Caki2 (cell line): ENCODE measurements at regions not wholly inside any gene's neighbourhood (a gene's known extent, or its start where the extent isn't known, plus 50 kb on each side); places are given as distances from the start of the nearest gene placed in this dataset.

Source experiments
- DNase-seq: peaks from one replicate; pipeline ENCODE4 v3.0.0-alpha.2; 2015; ENCODE audit warnings: low read depth
- in situ Hi-C: cut with HindIII; loops from 2 replicates; pipeline ENCODE4 v1.10.0; 2016; ENCODE audit warnings: low sequenced_read_pairs, low pct_unique_long_range_greater_than_20kb, mixed read lengths

DNA sequence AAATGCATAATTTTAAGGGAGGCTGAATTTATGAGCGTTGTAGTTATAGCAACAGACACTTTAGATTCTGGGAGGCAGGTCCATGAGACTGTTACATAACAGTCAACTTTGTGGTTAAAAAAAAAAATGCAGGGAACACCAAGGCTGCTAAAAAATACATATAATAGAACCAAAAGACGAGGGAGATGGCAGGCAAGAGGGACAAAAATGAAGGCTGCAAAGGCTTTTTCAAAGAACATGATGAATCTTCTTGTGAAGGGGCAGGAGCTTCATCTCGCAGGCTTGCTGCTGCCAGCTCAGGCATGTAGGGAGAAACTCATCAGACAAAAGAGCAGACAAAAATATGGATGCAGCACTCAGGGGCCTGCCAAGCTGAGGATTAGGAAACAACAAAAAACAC lies 243.9 kb downstream of the SHQ1 start:
- no peak for DNase-seq
- in situ Hi-C loops: no loop called here

DNA sequence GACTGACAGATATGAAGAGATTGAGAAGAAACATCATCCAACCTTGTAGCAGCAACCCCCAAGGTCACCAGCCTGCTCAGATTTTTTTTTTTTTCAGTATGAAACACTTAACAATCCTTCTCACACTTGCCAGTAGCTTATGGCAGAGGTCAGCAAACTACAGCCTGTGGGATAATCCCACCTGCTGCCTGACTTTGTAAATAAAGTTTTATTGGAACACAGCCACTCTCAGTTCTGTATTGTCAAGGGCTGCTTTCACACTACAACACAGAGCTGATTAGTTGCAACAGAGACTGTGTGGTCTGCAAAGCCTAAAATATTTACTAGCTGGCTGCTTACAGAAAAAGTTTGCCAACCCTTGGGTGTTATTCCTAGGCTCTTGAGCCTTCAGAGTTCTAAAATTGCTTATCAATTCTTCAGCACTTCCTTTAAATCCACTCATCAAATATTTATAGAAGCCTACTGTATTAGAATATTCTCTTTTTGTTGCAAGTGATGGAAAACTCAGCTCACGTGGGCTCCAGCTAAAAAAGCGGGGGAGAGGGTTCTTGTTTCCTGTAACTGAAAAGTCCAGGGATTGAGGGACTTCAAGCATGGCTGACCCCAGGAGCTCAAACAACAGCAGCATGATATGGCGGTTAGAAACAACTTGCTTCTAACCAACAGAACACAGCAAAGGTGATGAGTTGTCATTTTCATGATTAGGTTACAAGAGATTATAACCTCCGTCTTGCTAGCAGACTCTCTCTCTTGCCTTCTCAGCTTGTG lies 246.1 kb downstream of the SHQ1 start:
- no peak for DNase-seq
- in situ Hi-C loops: no loop called here

DNA sequence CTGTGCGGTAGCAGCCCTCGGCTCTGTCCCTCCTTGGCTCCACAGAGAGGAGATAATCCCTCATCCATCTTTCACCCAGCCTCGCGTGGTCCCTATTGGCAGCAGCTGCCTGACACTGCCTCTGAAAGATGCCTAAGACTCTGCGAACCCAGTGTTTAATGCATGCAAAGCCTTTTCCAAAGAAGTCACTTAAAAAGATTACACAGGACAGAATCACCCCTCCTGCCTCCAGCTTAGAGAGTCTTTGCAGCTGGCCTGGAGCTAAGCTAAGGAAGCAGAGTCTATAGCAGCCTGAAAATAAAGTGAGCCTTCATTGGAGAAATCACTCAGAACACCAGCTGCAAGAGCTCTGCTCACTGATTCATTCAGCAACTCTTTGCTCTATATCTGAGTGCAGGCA lies 247.2 kb downstream of the SHQ1 start:
- in situ Hi-C loops: no loop called here
- no peak for DNase-seq

DNA sequence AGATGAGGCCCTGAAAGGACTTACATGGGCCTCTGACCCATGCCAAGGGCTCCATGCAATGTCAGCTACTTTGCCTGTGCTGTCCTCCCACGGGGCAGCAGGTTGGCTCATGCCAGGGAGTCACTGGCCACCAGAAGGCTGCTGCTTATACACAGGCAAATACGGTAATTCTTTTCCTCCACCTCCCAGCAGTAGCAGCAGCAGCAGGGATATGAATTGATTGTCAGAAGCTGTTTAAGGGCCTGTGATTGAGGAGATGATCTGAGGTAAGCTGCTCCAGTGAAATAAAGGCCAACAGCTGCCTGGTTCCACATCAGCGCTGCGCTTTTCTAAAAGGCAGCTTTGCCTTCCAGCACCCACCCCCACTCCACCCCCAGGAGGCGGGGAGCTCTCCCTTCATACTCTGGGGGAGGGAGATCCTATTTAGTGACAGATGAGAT lies 250.5 kb downstream of the SHQ1 start:
- in situ Hi-C loops: no loop called here
- no peak for DNase-seq

DNA sequence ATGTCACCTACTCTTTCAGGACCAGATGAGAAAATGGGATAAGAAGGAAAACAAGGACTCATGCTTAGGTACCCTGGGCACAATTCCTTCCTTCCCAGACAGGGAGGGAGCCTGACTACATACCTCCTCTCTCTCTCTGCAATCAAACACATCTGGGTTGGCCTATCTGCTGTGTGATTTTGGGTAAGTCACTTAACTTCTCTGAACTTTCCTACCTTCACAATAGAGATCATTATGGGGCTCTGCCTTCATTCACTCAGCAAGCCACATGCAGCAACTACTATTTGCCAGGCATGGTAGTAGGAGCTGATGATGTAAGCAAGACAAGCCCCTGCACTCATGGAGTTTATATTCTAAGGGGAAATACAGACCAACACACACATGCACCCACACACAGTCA lies 251.2 kb downstream of the SHQ1 start:
- no peak for DNase-seq
- in situ Hi-C loops: no loop called here

DNA sequence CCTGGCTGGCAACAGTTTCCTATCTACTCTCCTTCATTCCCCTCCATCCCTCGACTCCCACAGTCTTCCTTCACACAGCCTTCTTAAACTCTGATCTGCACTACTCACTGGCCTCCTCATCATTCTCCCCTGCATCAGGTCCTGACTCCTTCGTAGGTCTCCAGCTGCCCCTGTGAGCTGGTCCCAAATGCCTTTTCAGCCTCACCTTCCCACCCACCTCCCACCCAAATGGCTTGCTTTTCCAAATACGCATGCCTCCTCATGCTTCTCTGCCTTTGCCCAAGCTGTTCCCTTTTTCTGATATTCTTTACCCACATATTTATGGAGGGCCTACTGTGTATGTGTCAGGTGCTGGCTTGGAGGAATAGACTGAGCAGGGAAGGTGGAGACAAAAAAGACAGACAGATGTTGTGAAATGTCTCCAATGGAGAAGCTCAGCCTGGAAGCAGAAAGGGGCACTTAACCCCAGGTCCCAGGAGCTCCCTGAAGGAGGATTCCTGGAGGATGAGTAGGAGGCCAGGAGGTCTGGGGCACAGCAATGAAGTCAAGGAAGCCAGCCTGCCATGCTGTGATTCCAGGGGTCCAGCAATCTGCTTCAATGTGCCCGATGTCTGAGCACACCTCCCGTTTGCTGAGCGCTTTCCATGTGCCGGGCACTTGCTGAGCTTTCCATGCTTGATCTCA lies 252.2 kb downstream of the SHQ1 start:
- DNase-seq: no peak
- in situ Hi-C loops: no loop called here

DNA sequence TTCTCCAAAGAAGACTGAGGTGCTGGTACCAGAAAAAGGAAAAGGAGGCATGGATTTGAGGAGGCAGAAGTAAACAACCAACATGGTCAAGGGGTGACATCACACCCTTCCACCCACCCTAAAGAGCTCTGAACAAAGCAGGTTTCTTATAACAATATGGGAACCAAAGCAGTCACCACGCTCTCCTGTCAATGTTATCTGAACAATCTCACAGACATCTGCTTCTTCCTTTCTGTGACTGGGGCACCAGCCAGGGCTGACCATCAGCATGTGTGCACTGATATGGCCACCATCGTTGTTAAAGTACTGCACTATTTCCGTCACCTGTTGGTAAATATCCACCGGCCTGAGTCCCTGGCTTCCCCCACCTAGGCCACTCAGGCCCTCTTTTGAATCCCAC lies 252.9 kb downstream of the SHQ1 start:
- no peak for DNase-seq

DNA sequence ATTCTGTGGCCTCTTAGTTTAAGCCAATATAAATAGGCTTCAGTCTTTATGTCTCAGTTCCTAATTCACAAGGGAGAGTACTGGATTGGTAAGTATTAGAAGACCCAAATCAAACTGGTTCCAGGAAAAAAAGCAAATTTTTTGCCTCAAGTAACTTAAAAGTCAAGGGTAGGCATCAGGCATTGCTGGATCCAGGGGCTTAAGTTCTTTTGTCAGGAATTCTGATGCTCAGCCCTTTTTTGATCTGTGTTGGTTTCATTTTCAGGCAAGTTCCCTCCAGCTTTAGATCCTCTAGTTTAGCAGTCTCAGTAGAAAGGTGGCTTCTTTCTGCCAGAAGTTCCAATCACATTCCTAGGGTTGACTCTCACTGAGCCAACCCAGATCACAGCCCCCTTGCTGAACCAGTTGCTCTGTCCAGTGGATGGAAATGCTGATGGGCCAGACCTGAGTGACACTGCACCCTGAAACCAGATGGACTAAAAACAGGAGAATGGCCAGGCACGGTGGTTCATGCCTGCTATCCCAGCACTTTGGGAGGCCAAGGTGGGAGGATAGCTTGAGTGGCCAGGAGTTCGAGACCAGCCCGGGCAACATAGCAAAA lies 253.5 kb downstream of the SHQ1 start:
- in situ Hi-C loops: no loop called here
- DNase-seq: no peak

More for the DNA sequence above, 252.9 kb downstream of the SHQ1 start:
- in situ Hi-C loops: no loop called here

DNA sequence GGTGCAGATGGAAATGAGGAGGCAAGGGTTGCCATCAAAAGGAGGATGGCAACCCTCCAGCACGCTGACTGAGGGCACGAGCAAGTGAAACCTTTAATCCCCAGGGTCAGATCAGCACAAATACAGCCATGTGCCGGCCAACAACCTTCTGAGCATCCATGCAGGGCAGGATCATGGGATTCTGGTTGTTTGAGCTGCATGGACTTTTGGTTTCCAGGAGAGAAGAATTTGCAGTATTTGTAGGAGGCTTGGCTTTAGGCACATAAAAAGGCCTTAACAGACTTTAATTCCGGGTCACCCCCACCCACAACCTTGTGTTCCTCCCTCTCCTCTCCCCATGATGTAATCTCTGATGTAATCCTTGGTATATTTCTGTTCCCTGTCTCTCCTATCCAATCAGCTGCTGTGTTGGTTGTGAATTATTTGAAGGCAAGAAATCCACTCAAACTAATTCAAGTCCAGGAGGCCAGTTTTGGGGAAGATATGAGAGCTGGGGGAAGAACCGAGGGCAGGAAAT lies 254.3 kb downstream of the SHQ1 start:
- no peak for DNase-seq
- in situ Hi-C loops: no loop called here

DNA sequence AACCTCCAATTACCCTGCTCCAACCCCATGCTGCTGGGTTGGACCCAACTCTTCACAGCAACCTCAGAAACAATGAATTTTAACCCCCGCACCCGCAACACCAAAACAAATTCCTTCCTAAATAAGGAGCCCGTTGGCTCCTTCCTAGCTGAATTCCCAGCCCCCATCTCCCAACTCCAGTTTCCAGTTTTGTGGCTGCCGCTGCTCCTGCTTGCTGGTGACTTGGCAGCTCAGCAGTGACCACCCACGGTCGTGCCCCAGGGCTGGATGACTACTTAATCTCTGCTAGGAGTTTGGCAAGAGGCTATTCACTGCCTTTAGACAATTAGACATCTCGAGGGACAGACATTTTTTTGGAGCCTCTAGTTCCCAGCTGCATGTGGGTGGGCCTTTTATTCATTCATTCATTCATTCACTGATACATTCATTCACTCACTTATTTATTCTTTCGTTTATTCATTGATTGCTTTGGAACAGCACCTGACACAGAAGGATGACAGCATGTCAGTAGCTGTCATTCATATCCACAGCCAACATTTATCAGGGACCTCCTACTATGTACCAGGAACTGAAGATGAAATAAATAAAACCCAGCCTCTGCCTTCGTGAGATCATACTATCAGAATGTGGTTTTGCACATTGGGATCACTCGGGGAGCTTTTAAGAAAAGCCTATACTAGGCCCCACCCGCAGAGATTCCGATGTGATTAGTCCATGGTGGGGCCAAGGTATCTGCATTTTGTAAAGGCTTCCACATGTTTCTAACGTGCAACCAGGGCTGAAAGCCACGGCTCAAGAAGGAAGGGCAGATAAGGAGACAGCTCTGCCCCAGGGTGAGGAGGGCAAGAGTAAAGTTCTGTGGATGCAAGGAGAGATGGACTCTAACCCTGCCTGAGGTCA lies 256.5 kb downstream of the SHQ1 start:
- DNase-seq: peak; percentile 49
- in situ Hi-C loops: no loop called here

DNA sequence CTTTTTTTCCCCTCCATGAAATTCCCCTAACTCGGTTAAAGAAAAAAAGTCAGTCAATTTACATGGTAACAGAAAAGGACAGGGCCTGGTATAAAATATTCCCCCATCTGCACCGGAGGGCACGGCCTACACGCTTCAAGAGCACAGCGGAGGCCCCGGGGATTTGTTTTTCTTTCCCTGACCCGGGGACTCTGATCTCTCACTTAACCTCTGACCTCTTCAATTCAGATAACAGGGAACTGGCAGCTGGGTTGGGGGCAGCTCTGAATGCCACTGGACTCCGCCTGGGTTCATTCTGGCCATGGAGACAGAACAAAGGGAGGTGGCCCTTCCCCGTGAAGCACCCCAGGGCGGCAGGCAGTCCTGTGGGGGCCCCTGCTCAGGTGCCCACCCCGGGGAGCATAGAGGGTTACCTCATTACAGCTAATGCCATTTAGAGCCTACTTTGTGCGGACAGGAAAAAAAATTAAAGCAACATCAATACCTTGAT lies 257.5 kb downstream of the SHQ1 start:
- in situ Hi-C loops: no loop called here
- no peak for DNase-seq

DNA sequence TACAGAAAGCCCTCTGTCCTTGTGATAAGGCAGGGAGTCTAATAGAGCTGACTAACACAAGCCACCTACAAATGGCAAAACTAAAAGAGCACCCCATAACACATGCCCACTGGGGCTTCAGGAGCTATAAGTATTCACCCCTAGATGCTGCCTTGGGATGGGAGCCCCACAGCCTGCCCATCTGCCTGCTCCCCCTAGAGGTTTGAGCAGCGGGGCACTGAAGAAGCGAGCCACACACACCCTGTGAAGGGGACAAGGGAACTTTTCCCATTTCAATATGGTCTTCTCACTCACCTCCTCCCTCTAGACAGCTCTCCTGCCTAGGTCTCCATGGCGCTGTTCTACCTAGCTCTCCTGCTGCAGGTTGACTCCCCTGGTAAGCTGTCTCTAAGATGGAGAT lies 261.0 kb downstream of the SHQ1 start:
- in situ Hi-C loops: no loop called here
- no peak for DNase-seq

DNA sequence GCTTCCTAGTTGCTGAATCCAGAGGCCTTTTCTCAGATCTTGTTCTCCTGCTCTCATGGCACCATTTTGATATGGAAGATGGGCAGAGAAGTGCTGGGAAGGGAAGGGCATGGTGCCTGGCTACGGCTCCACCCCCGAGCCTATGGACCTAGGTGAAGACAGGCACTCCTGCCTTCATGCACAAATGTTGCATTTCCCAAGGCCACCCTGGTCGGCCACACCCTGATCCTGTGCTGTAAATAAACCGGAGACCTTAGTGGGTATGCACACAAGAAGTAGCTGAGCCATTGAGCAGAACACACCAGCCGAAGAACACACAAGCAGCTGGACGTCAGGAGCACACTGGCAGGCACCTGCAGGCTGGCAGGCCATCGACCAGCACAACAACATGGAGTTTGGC lies 261.6 kb downstream of the SHQ1 start:
- in situ Hi-C loops: no loop called here
- DNase-seq: no peak

DNA sequence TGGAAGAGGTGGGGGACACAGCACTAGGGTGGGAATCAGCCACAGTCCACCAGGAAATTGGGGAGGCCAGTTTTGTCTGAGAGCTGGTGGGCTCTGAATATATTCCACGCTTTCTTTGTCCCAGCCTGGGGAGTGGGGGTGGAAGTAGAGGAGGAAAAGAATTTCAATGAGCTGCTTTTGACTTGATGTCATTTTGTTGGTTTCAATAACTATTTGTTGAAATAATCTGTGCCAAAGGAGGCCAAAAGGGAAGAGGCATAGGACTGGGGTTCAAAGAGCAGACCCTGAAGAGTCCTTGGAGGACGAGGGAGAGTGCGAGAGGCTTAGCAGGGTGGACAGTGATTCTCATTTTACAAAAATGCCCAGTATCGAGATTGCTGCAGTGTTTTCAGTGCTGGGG lies 262.3 kb downstream of the SHQ1 start:
- DNase-seq: no peak
- in situ Hi-C loops: no loop called here

DNA sequence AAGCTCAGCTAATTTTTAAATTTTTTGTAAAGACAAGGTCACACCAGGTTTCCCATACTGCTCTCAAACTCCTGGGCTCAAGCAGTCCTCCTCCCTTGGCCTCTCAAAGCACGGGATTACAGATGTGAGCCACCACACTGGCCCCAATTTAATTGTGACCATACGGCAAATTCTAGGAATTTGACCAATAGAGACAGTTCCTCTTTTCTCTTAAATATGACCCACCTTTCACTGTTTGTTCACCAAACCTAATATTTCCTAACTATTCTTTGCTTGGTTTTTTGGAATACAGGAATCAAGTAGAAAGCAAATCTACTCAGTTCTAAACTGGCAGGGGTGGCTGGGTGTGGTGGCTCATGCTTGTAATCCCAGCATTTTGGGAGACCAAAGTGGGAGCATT lies 264.0 kb downstream of the SHQ1 start:
- no peak for DNase-seq
- in situ Hi-C loops: no loop called here

DNA sequence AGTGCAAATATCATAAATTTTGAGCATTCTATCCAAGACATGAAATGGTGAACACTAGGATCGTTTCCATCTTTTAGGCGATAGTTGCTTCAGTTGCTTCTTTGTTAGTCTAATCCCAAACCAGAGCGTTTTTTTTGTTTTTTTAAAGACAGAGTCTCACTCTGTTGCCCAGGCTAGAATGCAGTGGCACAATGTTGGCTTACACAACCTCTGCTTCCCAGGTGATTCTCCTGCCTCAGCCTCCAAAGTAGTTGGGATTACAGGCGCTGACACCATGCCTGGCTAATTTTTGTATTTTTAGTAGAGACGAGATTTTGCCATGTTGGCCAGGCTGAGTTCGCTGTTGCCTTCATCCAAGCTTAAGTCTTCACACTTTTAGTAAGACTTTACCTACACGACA lies 265.3 kb downstream of the SHQ1 start:
- in situ Hi-C loops: no loop called here
- no peak for DNase-seq

DNA sequence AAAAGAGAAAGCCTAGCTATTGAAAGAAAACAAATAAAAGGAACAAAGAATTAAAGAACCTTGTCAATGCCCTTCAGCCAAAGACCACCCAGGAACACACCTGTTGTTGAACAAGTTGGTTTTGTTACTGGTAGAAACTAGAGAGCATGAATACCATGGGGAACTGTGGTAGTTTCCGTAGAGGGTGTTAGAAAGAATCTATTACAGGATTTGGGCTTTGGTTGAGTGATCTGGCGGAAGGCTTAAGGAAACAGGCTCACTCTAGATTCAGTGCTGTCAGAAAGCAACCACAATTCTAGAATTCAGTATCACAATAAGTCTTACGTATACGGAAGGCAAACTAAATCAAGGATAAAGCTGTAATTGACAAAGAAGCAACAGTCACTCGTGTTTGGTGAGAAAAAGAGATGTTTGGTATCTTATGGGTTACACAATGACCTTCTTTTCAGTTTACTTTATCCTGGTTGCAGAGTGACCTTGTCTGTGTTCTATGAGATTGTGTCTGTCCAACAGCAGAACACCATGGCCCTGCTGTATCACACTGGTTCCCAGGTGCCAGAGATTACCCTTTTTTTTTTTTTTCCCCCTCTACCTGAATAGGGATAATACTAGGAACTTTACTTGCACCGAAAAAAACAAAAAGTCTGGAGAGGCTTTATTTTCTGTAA lies 265.9 kb downstream of the SHQ1 start:
- in situ Hi-C loops: no loop called here
- no peak for DNase-seq

DNA sequence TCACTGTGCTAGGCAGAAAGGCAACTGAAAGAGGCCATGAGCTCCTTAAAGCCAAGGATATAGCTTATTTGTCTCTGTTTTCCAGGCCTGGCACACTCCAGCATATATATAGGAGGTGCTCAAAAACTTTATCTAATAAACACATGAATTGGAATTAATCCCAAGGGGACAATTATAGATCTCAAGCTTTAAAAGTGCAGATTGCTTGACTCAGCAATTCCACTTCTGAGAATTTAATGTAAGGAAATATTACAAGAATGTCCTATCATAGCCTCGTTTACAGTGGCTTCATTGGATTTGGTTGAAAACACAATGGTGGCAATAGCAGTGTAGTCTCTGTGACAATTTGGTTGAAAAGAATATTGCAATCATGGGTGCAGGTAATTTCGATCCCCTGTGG lies 267.3 kb downstream of the SHQ1 start:
- no peak for DNase-seq
- in situ Hi-C loops: no loop called here
